Omental fat pad (tissue), 3 donors: ENCODE measurements at regions not wholly inside any gene's neighbourhood (a gene's known extent, or its start where the extent isn't known, plus 50 kb on each side); places are given as distances from the start of the nearest gene placed in this dataset.

Experiments used
- ATAC-seq: fragments of 150-250 bp; one replicate; pipeline ENCODE4 v1.9.1; 2016; ENCODE audit warnings: mild to moderate bottlenecking, moderate library complexity; ENCODE audit not compliant: low FRiP score
- DNase-seq: peaks from one replicate; pipeline ENCODE4 v3.0.0-alpha.2; 2019; ENCODE audit warnings: low spot score
- TF ChIP-seq, protein P1 (sequence below), 3 donors: fragments of 450-650 bp; IDR thresholded peaks; one replicate each; pipeline ENCODE4 v1.5.1; 2016 to 2017; ENCODE audit warnings: antibody characterized with exemption in 3 of 3, mild to moderate bottlenecking in 3 of 3, moderate library complexity in 2 of 3

DNA sequence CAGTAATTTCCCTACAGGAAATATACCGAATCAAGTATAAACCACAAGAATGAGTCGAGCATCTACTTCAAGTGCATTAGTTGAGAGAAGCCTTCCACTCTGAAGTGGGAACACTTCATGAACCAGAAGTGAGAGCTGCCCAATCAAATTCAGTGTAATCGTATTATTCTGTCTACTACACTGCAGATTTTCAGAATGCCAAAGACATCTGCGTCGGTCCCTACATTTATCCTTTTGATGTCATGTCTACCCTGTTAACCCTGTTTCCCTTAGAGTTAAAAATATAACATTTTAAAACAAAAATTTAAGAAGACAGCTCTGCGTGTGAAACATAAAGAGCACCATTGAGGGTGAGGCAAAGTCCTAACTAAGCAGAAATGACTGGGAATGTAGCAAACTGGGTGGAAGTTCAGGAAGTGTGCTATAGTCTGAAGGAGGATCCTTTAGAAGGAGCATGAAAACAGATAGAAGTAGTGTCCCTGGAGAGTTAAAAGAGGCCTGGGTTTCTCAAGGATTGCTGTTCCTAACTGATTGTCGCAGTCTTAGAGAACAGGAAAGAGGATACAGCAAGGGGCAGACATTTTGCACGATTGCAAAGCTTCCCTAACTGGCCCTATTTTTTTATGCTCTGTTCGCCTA lies 291.2 kb downstream of the PTPRC start:
- no peak for DNase-seq
- TF ChIP-seq, protein P1, sequence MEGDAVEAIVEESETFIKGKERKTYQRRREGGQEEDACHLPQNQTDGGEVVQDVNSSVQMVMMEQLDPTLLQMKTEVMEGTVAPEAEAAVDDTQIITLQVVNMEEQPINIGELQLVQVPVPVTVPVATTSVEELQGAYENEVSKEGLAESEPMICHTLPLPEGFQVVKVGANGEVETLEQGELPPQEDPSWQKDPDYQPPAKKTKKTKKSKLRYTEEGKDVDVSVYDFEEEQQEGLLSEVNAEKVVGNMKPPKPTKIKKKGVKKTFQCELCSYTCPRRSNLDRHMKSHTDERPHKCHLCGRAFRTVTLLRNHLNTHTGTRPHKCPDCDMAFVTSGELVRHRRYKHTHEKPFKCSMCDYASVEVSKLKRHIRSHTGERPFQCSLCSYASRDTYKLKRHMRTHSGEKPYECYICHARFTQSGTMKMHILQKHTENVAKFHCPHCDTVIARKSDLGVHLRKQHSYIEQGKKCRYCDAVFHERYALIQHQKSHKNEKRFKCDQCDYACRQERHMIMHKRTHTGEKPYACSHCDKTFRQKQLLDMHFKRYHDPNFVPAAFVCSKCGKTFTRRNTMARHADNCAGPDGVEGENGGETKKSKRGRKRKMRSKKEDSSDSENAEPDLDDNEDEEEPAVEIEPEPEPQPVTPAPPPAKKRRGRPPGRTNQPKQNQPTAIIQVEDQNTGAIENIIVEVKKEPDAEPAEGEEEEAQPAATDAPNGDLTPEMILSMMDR (IDR thresholded peaks at IDR 0.05): no peak
- ATAC-seq: no peak

DNA sequence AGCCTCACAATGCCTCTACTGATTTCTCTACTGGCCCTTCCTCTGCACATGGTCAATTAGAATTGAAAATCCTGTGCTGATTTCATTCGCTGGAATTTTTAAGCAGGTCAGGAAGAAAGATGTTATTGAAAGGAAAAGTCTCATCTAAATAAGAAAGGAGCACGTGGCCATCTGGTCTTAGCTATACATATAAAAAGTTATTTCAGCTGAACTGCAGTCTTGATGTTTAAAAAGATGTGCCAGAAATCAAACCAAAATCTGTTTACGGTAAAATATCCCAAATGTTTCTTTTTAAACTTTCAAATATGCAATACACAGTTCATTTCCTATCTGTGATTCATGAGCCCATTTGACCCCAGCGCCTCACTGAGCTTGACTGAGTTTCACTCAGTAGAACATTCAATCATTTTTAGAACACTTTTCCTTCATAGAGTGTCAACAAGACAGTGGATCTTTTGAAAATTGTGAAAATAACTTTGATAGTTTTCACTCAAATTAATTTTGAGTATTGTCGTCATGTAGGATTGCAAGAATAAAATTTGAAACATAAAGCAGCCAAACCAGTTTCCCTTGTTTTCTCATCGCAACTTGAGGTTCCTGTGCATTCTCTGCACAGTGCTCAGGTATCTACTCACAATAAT lies 293.6 kb downstream of the PTPRC start:
- DNase-seq: no peak
- TF ChIP-seq, protein P1 (IDR thresholded peaks at IDR 0.05): no peak
- ATAC-seq: no peak

DNA sequence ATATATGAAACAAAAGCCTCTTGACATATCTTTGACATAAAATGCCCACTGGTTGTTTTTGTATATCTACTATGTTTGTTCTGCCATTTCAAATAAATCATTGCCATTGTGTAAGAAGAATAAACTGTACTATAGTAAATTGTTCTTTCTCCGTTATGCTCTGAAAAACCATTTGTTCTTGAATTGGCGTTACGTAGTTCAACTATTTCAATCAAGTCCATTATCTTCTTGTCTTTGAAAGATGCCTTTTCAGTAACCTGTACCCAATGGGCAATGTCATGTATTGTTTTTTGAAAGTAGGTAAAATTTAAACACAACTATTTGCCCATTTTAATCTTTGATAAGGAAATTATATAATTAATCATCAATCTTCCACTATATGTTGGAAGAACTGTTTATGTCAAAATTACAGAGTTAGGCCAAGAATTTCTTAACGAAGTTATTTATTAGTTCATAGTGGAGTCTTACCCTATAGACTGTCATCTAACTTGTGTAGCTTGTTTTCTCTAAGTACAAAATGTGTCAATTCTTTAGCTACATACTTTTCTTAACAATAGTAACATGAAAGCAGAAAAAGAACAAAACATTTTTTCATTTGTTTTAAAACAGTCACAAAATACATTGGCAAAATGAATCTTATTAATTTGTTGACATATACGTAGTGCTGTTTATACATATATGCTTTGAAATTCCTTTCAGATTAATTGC lies 294.8 kb downstream of the PTPRC start:
- no peak for ATAC-seq

DNA sequence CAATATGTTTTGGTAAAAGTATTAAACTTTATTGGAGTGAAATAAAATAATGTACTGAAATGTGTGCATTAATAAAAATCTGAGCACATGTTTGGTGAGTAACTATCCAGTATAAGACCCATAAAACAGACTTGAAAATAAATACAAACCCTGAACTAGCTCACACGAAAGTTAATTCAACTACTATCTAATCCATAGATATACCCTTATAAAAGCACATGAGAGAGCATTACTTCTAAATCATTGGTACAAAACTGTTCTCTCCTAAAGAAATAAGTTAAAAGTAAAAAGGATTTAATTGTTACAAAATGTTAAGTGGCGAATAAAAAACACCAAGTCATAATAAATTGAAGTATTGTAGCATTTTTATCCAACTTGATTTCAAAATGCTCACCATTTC lies 295.6 kb downstream of the PTPRC start:
- ATAC-seq: no peak
- no peak for DNase-seq
- TF ChIP-seq, protein P1 (IDR thresholded peaks at IDR 0.05): no peak

More for the DNA sequence above, 294.8 kb downstream of the PTPRC start:
- DNase-seq: no peak
- TF ChIP-seq, protein P1 (IDR thresholded peaks at IDR 0.05): no peak

DNA sequence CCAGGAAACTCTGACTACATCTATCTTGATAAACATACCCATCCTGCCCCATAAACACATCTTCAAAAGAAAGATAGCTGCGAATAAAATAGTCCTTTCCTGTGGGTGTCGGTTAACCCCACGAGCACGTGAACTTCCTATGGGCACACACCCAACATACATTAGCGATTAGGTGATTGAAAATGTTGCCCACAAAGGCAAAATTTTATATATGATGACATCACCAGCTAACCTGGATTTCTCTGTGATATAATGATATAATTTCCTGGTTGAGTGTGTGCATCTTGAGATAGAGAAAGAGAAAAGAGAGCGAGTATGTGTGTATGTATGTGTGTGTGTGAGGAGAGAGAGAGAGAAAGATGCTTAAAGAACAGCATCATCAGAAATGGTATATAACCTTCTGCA lies 296.1 kb downstream of the PTPRC start:
- ATAC-seq: no peak
- TF ChIP-seq, protein P1 (IDR thresholded peaks at IDR 0.05): no peak
- DNase-seq: no peak

DNA sequence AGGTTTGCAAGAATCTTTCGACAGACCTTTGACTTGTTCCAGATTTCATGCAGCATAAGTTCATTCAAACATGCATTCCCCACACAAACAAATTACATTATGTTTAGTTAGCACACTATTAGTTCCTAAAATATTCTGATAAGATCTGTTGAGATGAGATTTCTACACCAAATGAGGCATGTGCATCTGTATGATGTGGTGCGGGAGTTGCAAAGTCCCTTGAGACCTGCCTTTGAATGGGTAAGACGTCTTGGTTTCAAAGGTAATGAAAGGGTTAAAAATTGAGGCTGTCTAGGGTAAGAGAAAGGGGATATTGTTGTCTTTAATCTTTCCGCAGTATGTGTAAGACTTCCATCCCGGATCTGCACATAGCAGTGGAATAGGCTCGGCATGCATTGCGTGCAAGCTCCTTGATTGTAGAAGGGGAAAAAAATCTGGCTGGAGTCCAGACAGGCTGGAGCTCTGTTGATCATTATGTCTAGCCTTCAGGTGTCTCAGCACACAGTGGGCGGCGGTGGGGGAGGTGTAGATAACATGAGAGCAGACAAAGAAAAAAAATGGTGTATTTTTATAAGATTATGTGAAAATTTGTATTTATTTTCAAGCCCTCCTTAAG lies 296.6 kb downstream of the PTPRC start:
- ATAC-seq (peak; percentile 39), DNase-seq (peak; percentile 55)
- TF ChIP-seq, protein P1 (IDR thresholded peaks at IDR 0.05): no peak
